HG03342 (cell line): ENCODE measurements at regions not wholly inside any gene's neighbourhood (a gene's known extent, or its start where the extent isn't known, plus 50 kb on each side); places are given as distances from the start of the nearest gene placed in this dataset.

Experiments used
- ATAC-seq: cut with Tn5 transposase; IDR thresholded peaks from one replicate; pipeline ENCODE4 v1.9.1; 2021; ENCODE audit warnings: mild to moderate bottlenecking, moderate library complexity; ENCODE audit not compliant: unreplicated experiment

DNA sequence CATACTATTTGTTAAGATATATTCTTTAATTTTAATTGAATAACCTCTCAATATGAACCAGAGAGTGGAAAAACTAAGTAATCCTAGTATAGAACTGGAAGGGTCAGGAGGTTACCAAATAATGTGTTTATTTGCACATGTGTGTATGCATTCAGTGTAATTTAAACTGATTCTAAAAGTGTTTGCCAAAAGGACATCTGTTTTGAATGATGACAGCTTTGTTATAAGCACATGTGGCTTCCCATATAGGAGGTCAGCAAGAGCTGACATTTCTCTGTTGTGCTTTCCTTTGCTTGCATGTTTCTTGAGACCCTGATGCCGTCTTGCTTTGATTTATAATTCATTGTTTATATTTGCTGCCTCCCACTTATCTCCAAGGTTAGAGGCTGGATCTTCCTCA lies 383.4 kb downstream of the BRINP1 start:
- no peak for ATAC-seq

DNA sequence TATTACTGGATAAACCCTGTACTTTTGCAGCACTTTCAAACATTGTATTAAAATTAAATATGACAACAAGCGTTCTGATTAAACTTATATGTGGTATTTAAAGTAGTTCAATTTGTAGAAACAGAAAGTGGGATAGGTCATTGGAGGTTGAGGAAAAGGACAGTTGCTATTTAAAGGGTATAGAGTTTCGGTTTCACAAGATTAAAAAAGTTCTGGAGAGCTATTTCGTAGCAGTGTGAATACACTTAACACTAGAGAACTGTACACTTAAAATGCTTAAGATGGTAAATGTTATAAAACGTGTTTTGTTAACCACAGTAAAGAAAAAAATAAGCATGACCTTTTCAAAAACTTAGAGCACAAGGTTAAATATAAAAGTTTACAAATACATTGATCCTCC lies 382.1 kb downstream of the BRINP1 start:
- no peak for ATAC-seq

DNA sequence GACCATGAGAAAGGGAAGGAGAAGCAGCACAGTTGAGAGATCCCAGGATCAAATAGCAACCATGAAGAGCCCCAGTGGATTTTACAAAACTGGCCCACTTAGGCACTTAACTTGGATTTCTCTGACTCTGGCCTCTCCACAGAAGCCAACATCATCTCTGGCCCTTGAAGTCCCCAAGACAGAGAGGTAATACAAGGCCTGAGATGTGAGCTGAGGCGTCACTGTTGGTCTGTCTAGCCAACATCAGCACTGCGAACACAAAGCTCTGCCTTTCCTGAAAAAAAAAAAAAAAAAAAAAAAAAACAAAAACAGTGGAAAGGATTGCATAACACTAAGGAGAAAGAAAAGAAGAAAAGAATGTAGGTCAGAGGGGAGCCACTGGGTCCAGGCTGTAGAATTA lies 378.3 kb downstream of the BRINP1 start:
- ATAC-seq, result no peak

DNA sequence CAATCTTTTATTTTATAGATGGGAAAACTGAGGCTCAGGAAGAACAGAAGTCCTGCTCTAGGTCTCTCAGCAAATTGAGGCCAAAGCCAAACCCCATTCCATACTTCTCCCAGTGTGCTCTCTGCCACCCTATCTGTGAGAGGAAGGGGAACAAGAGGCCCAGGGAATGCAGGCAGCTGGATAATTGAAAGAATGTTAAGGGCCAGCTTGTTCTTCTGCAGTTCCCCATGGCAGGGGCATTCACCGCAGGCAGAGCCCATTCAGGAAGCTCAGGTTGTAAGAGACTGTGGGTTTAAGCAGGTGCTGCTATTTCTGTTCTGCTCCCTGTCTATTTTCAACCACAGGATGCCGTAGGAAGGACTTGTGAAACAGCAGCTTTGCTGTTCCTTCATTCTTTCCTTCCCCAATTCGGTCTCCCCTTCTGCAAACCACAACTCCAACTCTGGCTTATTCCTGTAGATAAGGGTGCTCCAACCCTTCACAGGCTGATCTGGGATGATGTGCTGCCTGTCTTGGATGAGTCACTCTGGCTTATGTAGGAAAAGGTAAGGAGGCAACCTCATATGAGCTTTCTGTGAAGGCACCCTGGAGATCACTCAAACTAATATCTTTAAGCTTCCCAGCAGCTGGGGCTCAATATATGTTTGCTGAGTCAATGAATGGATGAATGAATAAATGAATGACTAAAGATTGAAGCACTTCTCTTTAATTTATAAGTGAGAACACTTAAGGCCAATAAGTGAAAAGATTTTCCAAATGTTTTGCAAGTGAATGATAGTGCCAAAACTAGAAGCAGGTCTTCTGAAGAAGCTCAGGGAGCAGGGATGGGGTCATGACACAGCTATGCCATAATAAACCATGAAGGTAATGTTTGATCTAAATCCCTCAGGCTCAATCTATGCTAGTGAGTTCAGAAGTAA lies 377.6 kb downstream of the BRINP1 start:
- no peak for ATAC-seq

DNA sequence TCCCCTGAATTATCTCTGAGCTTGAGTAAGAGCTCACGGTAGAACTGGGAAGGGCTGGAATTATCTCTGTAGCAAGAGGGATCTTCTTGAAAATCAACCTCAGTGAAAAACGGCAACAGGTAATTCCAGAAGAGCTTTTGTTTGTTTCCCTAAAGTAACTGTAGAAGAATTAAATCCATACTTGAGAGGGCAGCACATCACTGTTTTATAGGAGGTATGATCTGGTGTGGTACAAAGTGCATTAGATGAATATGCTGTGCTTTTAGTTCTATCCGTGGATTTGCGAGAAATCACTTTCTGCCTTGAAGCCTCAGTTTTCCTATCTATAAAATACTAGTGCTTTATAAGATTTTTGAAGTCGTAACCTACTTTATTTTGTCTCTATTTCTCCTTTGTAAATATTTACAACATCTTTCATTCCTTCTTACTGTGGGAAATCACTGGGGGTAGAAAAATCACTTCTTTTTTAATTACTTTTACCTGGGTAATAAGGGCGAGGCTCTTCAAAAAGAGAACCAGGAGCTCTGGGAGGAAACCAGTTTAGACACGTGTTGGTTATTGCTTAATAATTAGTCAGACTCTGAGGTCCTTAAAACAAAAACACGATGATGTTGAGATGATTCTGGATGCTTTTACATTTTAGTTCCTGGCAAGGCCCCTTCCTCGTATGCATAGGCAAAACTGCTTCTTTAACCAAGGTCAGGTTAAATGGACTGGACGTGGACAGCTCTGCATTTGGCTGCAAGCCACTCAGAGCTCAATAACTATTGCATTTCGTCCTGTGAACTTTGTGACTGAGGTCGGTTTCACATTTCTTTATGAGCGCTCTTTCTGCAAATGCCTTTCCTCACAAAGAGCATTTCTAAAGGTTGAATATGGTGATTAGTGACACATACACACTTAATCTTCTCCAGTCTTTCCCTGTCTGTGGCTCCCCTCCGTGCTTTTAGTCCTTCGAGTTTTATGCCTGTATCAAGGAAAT lies 376.1 kb downstream of the BRINP1 start:
- ATAC-seq, result no peak

DNA sequence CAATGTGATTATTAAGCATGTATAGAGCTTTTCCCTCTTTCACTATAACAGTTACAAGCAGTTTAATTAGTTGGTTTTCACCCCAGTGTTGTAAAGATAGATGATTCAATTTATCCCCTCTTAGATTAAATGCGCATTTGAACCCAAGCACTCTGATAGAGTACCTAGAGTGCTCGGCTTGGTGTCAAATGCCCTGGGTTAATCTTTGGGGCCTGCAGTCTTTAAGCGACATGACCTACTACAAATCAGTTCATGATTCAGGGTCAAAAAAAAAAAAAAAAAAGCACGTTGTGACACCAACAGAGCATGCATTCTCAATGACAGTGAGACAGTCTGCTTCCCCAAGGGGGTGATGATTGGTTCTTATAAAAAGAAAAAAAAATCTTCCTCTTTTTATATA lies 375.3 kb downstream of the BRINP1 start:
- ATAC-seq, result no peak

DNA sequence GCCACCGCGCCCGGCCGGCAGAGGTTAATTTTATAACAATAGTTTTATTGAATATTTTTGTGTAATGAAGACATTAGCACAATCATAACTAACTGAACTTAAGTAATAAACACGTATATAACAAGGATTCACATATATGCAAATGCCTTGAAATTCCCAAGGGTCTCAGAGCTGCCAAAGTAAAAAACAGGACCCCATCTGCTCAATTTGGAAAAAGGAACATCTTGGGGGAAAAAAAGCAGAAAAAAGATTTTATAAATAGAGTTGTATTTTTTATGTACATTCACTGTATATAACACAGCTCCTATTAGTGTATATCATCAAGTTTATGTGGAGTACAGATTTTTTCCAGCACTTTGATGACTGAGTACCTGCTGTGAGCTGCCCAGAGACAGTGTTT lies 366.7 kb downstream of the BRINP1 start:
- no peak for ATAC-seq

DNA sequence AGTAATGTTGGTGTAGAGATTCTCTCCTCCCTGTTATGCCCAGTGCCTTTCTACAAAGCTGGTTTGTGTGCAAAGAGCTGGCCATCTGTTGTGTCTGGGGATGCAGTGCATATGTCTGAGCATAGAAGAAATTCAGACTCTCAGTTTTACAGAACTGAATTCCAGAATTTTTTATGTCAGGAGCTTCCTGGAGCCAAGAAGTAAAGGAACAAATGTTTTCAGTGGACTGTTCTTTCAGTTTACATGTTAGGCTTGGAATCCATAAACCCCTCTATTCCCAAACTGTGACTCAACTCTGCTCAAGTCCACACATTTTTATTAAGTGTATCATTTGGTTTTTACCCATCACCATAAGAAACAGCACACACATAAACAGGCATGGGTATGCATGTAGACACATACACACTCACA lies 366.0 kb downstream of the BRINP1 start:
- no peak for ATAC-seq

DNA sequence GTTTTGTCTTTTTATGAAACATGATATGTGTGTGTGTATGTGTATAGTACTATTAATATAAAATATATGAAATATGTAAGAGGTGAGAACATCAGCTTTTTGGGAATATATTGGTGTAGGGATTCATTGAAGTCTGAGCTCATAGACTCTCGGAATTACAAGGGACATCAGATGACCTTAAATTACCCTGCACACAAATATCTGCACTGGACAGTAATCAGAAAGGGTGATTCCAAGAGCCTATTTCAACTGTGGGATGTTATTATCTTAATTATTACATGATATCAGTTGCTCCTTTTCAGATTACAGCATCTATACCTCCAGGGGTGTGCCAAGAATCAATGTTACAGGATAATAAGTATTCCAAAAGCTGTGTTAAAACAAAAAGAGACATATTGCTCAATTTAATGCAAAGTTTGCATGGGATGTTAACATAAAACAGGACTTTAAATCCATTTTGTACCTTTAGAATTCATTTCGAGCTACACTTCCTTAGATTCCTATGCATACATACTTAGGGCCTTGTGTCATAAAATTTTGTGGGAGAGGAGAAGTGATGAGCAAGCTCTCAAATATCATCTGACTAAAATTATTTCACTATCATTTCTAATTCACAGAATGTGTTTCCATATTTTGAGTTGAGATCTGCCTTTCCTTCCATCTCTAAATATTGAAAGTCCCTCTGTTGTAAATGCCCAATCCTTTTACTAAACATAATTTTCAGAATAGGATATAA lies 365.2 kb downstream of the BRINP1 start:
- ATAC-seq, result no peak

DNA sequence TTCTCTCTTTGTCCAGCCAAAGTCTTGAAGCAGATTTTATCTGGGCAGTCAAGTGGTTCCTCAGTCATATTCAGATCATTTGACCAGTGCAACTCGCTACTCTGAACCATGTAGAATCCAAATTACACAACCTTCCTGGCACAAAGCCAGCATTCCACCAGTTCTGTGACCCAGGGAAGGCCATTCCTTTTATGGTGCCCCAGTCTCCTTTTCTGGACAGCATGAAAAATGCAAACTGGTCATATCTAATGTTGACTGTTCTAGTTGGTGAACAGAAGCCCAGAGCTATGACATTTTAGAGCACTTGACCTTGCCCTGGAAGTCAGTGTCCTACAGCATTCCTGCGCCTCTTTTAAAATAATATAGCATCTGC lies 364.6 kb downstream of the BRINP1 start:
- ATAC-seq, result no peak

DNA sequence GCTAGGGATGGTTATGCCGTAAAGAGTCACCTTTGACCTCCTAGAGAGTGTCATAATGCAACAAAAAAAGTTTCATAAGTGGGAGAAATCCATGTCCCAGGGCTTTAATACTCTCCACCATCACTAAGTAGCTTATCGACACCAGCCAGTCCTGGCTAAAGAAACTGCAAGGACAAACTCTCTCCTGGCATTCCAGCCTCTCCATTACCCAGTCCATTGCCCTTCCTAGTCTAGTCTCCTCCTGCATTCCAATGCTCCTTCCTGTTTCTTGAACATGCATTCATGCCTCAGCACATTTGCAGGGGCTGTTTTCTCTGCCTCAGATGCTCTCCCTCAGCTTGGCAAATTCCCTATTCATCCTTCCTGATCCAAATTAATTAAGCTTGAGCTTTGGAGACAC lies 364.1 kb downstream of the BRINP1 start:
- ATAC-seq, result no peak

DNA sequence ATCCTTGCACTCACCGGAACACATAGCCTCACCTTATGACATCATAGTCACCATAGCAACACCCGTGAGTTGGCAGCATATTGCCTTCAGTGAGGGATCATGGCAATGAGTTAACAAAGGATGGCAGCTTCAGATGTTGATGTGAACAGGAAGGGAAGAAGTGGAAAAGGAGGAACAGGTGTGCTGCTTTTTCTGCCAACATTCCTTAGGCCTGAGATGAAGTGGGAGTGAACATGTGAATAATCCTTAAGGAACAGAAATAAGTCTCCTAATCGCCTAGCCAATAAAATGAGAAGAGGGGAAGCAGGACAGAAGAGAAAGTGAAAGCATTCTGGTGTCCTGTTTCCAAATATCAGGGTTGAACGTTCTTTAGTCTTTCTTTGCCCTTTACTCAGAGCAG lies 360.0 kb downstream of the BRINP1 start:
- ATAC-seq, result no peak

DNA sequence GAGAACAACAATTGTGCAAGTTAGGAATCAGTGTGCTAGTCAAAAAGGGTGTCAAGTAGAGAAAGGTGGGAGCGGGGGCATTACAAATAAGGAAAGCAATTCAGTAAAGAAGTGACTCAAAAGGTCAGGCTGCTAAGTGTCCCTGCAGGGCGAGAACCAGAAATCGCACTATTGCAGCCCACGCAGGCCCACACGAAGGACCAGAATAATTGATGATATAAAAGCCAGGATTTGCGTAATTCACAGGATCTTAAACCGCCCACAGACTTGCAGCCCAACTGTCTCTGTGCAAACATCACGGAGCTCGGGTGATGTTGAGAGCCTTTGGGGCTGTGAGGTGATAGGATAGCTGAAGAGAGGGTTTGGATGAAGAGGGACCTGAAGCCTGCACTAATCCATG lies 349.0 kb downstream of the BRINP1 start:
- ATAC-seq, result no peak

DNA sequence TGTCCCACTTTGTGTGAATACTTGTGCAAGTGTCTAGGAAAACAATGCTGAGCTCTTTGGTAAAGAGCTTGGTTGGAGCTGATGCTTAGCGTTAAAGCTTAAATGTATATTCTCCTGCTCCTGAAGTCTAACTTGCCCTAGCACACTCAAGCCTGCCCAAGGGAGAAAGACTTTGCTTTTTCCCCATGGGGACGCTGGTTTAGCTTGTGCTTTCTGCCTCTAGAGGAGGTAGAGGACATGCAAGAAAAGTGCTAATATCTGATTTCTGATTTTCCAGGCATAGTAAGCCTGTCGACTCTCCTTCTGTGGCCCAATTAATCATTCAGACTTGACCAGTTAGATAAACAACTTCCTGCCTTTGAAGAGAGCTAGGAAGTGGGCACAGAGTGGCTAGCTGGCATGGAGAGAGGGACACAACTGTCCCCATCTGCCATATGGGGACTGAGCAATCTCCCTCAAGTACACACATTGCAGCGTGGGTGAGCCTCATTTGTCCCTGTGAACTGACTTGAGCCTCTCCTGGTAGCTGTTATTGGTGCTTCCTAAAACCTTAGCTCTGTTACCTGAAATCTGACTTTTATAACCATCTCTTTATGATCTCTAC lies 348.4 kb downstream of the BRINP1 start:
- no peak for ATAC-seq

DNA sequence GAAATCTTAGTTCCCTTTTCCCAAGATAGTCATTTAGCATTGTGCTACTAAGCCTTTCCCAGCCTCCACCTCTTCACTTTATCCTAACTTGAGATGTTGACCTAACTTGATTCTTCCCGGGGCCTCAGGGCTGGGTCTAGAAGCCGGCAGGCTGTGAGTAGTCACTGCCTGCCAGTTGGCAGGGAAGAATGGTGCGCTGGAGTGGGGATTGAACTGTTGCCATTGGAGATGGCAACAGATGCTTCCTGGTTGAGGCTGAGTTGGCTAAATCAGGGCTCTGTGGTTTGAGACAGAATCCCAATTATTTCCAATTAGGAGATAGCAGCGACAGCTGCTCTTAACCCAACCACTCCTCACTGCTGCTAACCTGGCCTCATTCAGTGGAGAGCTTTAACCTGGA lies 343.1 kb downstream of the BRINP1 start:
- no peak for ATAC-seq

DNA sequence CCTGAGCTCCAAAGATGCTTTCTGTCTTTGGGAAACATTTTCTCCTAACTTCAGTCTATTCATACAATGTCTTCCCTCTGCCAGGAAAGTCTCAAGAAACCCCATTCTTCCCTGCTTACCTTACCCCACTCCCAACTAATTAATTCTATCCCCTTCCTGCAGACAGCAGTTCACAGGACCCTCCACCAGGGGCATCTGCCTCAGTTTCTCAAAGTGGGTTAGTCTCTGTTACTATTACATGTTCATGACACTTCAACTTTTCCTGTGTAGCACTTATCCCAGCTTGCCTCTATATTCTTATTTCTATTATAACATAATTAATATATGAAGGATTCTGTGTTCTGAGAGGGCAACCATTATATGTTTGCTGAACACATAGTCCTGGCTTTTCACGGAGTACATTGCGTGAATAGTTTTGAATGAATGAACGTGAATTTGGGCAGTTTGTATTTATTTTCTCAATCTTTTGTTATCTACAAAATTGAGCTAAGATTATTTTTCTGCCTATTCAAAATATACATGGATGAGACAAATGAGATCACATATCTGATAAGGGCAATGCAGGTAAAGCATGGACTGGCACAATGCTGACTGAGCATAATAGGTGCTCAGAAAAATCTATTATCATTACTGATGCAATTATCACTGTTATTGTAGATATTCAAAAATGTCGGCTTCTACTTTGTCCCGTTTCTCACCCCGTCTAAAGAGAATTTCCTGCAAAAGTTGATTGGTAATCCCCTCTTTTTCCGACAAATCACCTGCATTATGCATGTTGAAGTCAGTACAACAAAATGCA lies 341.1 kb downstream of the BRINP1 start:
- ATAC-seq, result no peak

DNA sequence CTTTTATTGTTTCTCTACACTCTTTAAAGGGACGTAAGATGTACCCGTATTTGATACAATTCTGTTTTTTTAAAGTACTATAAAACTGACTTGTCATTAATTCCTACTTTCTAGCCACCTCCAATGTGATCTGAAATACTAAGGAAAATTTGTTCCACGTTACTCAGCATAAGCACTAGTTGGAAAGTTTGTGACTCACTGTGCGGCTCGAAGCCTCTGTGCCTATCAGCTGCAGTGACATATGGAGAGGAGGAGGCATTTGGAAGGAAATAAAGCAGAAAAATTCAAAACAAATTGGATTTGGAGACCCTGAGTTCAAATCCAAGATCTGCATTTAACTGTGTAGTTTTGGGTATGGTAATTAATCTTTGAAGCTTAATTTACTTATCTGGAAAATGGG lies 339.3 kb downstream of the BRINP1 start:
- no peak for ATAC-seq

DNA sequence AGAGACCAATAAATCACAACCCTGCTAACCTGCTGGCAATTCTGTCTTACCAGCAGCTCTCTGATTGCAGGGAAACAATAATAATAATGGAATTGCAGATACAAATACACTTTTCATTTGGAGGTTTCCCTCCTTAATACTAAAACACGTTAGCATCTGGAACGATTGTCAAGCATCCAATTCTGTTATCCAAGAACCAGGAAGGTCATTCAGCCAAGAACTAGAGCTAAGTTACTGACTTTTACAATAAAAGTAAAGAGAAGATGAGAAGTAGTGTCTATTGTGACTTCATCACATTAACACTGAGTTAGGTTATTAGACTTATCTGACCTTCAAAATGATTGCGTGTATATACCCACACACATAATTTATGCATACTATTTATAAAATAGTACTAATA lies 335.6 kb downstream of the BRINP1 start:
- no peak for ATAC-seq

DNA sequence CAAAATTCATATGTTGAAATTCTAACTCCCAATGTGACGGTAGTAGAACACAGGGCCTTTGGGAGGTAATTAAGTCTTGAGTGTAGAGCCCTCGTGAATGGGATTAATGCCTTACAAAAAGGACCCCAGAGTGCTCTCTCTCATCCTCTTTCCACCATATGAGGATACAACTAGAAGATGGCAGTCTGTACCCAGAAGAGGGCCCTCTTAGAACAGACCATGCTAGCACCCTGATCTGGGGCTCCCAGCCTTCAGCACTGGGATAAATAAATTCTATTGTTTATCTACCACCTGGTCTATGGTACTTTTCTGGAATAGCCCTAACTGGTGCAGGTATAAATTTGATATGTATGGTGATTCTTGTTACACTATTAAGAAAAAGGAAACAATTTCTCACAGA lies 332.3 kb downstream of the BRINP1 start:
- no peak for ATAC-seq

DNA sequence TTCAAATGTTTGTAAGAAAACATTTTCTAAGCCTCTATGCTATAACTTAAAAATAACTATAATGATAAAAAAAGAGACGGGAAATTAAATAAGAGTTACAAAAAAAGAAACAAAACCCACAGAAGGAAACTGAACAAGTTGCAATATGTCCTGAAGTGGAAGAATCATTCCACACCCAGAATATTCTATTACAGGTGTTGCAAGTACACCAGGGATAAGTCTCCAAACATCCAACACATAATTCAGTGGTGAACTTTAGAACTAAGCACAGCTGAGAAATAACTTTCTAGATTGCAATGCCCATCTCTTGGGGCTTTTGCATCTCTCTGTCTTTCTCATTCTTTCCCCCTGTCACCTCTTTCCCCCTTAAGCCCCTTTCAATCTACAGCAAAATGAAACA lies 325.2 kb downstream of the BRINP1 start:
- no peak for ATAC-seq
